ENCODE measurements at regions not wholly inside any gene's neighbourhood (a gene's known extent, or its start where the extent isn't known, plus 50 kb on each side); places are given as distances from the start of the nearest gene placed in this dataset.

- TF ChIP-seq SMARCA5 (IDR thresholded peaks at IDR 0.05) = no peak
These were observed 76.9 kb upstream of the SMAD1 start (continued) for GRCh38 chr4:145404761-145405160.

DNA sequence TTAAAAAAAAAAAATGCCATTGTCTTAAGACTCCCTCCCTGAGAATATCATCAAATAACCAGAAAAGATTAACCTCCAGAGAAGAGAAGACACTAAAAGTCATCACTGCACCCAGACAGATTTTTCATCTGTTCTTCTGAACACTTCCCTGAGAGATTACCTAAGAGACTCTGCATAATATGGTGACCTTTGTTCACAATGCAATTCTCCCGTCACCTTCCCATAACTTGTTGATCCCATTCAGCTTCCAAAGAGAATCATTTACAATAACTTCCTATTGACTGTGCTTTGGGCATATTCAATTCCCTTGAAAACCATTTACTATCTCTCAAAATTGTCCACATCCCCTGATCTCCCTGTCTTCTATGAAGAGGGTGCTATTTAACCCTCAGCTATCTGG, 85.1 kb upstream of the SMAD1 start:
- in situ Hi-C loops (cut with MboI) = no loop called here
- TF ChIP-seq SMARCA5 (IDR thresholded peaks at IDR 0.05) (no peak), YY1 (IDR thresholded peaks at IDR 0.05; ENCODE audit: low read depth, low read length) (no peak), NFIC (IDR thresholded peaks at IDR 0.05; ENCODE audit: low read depth, low read length) (no peak), JUND (IDR thresholded peaks at IDR 0.05; ENCODE audit: low read depth, low read length) (no peak), PML (IDR thresholded peaks at IDR 0.05; ENCODE audit: low read length) (no peak), TCF7 (IDR thresholded peaks at IDR 0.05; ENCODE audit: borderline replicate concordance) (no peak), NBN (IDR thresholded peaks at IDR 0.05) (no peak), ATF7 (IDR thresholded peaks at IDR 0.05; ENCODE audit: low read depth) (no peak), RB1 (IDR thresholded peaks at IDR 0.05; ENCODE audit: borderline replicate concordance) (no peak), FOXK2 (IDR thresholded peaks at IDR 0.05) (no peak), SPI1 (IDR thresholded peaks at IDR 0.05; ENCODE audit: borderline replicate concordance, insufficient read depth, low read depth, low read length) (no peak), RUNX3 (IDR thresholded peaks at IDR 0.05; ENCODE audit: low read length) (no peak), NR2C1 (IDR thresholded peaks at IDR 0.05) (no peak), POLR2AphosphoS2 (IDR thresholded peaks at IDR 0.05; ENCODE audit: low read depth, low read length) (no peak), POLR2A (IDR thresholded peaks at IDR 0.05; ENCODE audit: low read depth, low read length) (no peak)
- TF ChIP-seq, protein P1, sequence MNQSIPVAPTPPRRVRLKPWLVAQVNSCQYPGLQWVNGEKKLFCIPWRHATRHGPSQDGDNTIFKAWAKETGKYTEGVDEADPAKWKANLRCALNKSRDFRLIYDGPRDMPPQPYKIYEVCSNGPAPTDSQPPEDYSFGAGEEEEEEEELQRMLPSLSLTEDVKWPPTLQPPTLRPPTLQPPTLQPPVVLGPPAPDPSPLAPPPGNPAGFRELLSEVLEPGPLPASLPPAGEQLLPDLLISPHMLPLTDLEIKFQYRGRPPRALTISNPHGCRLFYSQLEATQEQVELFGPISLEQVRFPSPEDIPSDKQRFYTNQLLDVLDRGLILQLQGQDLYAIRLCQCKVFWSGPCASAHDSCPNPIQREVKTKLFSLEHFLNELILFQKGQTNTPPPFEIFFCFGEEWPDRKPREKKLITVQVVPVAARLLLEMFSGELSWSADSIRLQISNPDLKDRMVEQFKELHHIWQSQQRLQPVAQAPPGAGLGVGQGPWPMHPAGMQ (IDR thresholded peaks at IDR 0.05; ENCODE audit: borderline replicate concordance) = no peak
- TF ChIP-seq, protein P2, sequence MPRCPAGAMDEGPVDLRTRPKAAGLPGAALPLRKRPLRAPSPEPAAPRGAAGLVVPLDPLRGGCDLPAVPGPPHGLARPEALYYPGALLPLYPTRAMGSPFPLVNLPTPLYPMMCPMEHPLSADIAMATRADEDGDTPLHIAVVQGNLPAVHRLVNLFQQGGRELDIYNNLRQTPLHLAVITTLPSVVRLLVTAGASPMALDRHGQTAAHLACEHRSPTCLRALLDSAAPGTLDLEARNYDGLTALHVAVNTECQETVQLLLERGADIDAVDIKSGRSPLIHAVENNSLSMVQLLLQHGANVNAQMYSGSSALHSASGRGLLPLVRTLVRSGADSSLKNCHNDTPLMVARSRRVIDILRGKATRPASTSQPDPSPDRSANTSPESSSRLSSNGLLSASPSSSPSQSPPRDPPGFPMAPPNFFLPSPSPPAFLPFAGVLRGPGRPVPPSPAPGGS (IDR thresholded peaks at IDR 0.05; ENCODE audit: borderline replicate concordance, insufficient read depth, low read depth, low read length, poor library complexity, severe bottlenecking) = no peak
- DNase-seq (ENCODE audit: low read depth, low spot score) = no peak
- Histone ChIP-seq H3K36me3 (ENCODE audit: control insufficient read depth in 2 of 2, insufficient read depth in 2 of 2, low read length in 1 of 2) (no peaks in the 10 kb centered on the region), H3K9ac (ENCODE audit: control insufficient read depth, insufficient read depth, low read length) (no peak overlapping the region), H3K4me2 (ENCODE audit: control insufficient read depth, insufficient read depth) (no peak overlapping the region), H3K79me2 (ENCODE audit: control insufficient read depth, insufficient read depth, low read length) (no peaks in the 10 kb centered on the region), H3K27me3 (replicated peaks in 1 of 2; ENCODE audit: control insufficient read depth in 2 of 2, insufficient read depth in 2 of 2, low read length in 1 of 2) (no peaks in the 10 kb centered on the region), H3K9me3 (replicated peaks; ENCODE audit: control insufficient read depth, insufficient read depth, low read length) (no peaks in the 10 kb centered on the region), H2AFZ (ENCODE audit: control insufficient read depth, low read depth, low read length) (no peak overlapping the region), H3K27ac (ENCODE audit: control insufficient read depth, insufficient read depth) (no peak overlapping the region), H3K4me3 (no peak overlapping the region), H4K20me1 (ENCODE audit: control insufficient read depth, insufficient read depth) (no peaks in the 10 kb centered on the region), H3K4me1 (ENCODE audit: control insufficient read depth, insufficient read depth, low read length) (no peaks in the 10 kb centered on the region)
- no peak for ATAC-seq
- WGBS (ENCODE audit: insufficient coverage, insufficient replicate concordance, low lambda C conversion rate, missing lambda C conversion rate) = 82% methylated on average over 1 of the region's 1 CpG
- intact Hi-C loops (cut with micrococcal nuclease; ENCODE audit: unreplicated experiment) = no loop called here
- no TSS peak for BruUV-seq (replicated peaks)
- ChIA-PET SMC1A (ENCODE audit: uncharacterized antibody, unreplicated experiment) (no interaction called here), CTCF (no interaction called here), POLR2A (no interaction called here), RAD21 (ENCODE audit: unreplicated experiment) (no interaction called here)
- no peak for FAIRE-seq

Data from GM12878 (cell line).